NCI-H82 treated with DMSO at 0.1 percent for 48 hours (cell line): ENCODE measurements at regions not wholly inside any gene's neighbourhood (a gene's known extent, or its start where the extent isn't known, plus 50 kb on each side); places are given as distances from the start of the nearest gene placed in this dataset.

ENCODE experiments used
- DNase-seq: peaks from one replicate; lab custom pipeline; 2025; ENCODE audit not compliant: unreplicated experiment; lab: John Stamatoyannopoulos, UW

DNA sequence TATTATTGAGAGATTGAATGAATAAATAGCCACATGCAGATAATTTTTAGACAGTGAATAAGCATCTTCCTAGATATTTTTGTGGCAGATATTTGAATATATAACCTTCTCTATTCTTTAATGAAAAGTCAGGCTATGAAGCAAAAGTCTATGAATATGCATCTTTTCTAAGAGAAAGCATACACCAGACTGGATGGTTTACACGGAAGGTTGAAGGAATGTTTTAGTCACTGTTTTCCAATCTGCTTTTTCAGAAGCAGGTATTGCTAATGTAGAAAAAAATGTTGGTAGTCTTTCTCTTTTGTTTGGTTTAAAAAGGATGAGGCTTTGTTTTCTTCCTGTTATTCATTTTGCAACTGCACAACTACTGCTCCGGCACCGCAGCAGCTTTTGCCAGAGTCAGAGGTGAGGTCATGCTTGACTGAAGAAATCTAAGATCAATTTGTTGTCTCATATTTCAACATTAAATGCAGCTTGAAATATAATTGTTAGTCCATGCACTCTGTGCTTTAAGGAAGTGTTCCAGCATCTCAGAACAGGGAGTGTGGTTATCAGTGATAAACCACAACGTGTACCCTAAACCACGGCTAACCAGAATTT is 1540.8 kb upstream of the PIK3C3 start:
- no peak for DNase-seq

DNA sequence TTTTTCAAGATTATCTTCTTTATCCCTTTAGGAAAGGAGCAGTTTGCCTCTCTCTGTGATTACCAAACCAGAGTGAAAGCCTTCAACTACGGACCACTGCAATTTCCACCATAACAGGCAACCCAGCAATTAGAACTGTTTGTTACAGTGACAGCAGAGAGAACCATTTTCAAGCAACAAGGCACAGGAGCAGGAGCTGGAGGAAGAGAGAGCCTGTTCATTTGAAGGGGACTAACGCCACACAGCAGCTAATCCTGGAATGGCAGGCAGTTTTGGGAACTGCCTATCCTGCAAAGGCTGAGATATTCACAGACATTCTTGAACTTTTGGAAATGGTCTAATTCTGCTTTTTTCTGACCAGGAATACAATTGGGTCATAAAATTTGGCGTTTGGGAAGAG is 1541.9 kb upstream of the PIK3C3 start:
- DNase-seq: peak; percentile 4

DNA sequence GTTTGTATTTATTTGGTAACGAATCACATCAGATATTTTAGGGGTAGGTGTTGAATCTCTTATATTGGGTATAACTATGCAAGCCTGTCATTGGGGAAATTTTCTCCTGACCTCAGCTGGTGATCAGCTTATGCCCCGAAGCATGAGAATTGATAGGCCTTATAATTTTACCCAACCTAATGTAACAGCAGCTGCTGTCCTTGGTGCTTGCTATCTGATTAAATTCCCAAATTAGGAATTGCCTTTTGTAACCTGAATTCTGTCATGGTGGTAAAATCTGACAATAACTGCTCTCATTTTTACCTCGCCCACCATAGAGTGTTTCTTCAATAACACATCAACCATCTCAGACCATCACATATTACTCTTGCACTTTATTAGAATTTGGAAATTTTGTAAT is 1542.6 kb upstream of the PIK3C3 start:
- DNase-seq: no peak

DNA sequence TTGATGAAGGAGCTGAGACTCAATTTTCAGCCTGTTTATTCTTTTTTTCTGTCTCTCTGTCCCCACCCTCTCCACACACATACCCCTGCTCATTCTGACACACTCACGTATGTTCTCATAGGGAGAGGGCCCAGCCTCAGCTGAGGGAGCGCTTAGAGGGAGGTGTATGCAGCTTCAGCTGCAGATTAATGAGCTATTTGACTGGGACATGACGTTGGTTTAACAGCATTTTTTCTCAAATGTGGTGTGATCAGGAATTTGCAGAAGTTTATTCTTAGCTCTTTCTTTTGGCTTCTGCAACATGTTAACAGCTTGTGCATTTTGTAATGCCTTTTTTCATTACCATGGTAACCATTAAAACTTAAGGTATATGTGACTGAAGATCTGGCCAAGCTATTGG is 1547.1 kb upstream of the PIK3C3 start:
- no peak for DNase-seq

DNA sequence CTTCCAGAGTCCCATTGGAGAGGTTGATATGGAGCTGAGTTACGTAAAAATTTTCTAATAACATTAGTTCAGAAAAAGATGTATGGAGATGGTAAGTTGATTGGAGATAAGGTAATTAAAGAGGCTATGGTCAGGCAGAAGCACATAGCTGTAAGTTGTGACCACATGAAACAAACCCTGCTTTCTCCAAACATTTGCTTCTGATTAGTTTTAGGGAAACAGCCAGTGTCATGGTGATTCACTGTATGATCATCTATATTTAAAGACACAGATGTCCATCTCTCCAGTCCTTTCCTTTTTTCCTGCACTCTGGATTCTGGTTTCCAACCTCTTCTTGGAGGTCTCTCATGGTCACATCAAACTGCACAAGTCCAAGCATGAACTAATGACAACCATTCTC is 1550.8 kb upstream of the PIK3C3 start:
- DNase-seq: no peak

DNA sequence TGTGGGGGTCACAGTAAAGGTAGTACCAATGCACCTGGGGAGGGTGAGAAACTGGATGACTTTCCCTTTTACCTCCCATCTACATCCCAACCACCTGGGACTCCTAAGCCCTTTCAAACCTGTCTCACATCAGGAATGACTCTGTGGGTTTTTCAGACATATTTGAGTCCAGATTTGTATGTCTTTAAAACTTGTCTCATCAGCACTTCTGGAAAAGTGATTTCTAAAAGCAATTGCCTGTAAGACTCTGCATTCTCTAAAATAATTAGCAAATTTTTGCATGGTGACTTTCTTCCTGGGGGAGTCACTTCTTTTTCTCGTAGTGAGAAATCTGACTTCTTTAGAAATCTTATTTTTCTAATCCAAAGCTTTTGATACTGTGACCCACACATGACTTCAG is 1553.0 kb upstream of the PIK3C3 start:
- no peak for DNase-seq

DNA sequence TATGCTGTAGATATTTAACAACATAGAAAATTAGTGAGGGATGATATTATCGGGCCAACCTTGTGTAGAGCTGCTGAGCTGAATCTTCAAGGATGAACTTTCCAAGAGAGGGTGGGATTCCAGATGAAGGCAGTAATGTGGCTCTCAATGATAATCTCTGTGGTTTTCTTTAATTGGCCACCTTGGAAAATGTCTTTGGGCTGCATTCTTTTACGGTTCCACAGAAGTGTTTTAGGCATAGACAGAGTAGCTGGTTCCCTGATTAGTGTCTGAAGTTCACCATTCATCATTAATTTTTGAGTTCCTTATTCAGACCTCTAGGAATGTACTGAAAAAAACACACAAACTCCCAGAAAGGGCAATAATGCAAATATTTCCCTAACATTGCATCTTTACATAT is 1566.9 kb upstream of the PIK3C3 start:
- DNase-seq: no peak

DNA sequence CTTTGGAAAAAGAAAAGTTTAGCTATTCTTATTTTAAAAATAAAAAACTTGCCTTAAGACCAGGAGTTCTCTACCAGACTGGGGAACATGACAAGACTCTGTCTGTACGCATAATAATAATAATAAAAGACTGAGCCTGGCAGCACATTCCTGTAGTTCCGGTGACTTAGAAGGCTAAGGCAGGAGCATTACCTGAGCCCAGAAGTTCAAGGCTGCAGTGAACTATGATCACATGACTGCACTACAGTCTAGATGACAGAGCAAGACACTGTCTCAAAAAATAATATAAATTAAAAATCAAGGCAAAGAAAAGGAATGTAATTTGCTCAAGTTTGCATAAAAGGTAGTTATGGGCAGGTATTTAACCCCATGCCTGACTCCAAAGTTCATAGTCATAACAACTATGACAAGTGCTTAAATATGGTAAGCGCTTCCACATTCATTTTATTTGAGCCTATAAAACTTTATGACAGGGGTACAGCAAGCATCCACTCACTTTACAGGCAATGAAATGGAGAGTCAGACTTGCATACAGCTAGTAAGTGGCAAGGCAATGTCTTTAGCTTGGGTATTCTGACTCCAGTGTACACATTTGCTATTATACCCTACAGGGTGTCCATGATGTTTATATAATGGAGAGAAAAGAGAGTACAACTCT is 1567.8 kb upstream of the PIK3C3 start:
- no peak for DNase-seq

DNA sequence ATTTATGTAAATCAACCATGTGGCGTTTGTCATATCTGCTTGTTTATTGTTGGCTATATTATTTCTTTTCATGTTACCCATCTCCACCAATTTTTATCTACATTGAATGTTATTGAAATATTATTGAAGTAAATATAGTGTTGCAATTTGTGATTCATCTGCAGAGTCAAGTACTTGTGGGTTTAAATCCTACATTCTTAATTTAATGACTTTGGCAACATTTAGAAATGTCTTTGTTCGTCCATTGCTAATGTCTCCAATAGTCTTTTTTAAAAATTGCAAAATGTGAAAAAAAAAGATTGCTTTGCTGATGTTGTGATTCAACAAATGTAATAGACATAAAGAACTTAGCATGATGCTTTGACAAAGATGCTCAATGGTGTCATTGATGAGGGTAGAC is 1572.8 kb upstream of the PIK3C3 start:
- no peak for DNase-seq

DNA sequence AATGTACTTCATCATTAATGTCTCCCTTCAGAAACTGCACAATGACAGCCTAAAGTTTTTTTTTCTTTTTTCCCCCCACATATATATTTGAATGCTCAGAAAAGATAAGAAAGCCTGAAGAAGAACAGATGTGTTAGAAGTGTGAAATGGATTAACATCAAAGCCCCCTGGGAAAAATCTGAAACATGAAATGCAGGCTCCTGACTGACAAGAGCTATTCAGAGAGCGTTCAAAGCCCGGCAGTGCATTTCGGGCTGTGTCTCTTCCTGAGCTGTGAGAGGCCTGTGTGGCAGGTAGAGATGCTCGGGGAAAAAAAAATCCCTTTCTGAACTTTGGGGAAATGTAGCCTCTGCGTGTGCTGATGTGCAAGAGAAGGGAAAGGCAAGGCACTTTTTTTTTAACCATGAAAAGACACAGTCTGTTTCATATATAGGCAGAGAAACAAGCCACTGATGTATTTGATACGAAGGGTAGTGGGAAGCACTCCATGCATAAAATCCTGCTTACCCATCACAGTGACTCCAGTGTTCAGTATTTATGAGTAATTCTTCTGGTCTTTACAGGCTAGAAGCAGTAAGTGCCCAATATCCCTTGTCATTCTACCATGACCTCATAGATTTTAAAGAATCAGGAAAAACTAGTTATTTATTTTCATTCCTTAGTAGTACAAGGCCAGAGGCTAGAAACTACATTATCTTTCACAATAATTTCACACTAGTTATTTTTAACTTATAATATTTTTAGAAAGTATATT is 1574.2 kb upstream of the PIK3C3 start:
- DNase-seq: no peak

DNA sequence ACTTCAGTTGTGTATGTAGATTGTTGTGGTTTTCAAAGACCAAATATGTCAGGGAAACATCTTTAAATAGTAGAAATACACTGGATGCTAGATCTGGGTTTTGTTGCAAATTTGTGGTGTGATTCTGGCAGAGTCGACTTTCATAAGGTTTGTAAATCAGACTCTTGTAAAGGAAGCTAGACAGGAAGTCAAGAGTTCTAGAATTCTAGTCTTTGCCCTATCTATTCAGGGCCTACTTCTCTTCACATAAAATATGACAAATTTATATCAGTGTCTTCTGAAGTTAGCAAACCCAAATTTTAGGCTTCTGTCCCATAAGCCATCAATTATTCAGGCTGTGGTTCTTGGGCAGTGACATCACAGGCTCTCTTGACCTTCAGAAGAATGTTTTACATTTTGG is 1579.2 kb upstream of the PIK3C3 start:
- no peak for DNase-seq

DNA sequence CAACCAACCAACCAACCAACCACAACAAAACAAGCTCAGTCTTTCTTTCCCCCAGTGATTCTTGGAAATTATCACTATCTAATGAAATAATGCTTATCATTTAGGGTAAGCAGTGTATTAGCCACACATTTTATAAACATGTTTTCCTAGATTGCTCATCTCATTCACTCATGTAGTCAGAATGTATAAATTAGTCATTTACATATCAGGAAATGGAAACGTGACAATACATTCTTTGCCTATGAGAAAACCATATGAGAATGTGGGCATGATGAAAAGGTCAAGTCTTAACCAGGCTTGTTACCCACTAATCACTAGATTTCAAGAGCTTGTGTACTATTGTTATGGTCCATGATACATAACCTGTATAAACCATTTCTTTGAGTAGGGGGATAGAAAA is 1583.4 kb upstream of the PIK3C3 start:
- no peak for DNase-seq

DNA sequence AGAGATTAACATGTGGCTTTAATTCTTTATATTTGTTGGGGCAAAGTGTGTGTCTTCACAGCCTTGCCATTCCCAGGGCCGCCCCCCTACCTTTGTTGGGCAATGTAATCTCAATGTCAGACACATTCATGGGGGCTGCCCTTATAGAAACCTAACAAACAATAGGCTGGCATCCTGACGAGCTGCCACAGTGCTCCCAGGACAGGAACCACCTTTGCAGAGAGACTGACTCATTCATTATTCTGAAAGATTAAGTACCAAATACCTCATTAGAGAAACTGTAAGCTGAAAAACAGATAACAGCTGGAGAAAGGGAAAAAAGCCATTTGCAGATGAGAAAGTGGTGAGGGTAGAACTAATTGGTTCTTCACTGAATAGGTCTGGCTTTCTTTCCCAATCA is 1587.5 kb upstream of the PIK3C3 start:
- DNase-seq: no peak

DNA sequence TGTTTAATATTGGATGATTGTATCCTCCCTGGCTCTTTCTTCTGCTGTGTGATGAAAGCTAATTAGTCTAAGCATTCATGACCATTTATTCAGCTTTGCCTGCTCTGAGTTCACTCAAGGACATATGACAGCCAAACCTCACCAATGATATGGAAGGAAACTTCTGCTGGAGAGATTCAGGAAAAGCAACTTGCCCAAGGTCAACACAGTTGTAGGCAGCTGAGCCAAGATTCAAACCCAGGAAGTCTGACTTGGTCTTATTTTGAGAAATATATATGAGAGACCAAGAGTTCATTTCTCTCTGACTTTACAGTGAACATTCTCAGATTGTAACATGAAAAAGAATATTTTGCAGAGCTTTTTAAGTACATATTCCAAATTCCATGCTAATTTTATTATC is 1588.5 kb upstream of the PIK3C3 start:
- no peak for DNase-seq

DNA sequence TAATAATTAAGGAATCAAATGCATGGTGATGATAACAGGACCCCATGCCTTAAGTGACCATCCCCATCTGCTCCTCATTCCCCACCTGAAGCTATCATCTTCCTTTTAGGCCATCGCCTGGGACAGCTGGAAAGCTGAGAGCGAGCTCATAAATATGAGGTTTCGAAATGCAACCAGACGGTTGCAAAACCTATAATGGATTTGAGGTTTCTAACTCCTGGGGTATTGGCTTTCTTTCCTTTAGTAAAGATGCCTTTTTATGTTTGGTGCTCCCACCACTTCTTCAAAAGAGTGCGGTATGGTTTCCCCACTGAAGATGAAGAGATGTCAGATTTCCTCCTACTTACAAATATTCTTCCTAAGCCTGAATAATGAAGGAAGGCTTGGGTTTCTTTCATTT is 1589.5 kb upstream of the PIK3C3 start:
- no peak for DNase-seq

DNA sequence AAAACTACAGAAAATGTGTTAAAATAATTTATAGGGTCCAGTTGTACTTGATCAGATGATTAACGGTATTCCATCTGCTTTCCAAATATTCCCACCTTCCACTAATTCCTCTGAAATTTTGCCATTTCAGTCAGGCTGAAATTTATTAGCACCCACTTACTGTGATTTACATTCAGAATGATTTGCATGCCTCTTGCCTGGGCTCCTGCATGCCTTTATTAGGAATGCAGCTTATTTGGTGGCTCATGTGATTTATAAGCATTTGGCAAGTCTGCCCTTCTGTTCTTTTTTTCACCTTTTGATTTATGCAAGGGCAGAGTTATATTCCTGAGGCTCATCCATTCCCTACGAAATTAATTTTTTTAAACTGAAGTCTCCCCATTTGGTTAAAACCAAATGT is 1594.5 kb upstream of the PIK3C3 start:
- DNase-seq: no peak

DNA sequence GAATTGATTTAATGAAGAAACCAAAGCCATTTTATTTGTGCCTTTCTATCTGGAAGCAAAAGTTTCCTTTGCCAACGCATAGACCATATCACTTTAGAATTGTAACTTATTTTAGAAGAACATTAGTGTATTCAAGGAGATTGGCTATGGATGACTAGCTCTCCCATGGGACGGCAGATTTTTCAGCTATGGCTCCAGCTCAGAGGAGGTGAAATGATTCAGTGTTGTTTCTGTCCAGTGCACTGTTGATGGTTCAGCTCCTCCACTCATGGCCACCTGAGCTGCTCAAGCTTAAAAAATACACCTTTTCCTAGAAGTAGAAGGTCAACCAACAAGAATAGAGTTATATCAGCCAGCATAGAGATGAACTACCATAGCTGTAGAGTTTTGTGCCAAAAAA is 1597.5 kb upstream of the PIK3C3 start:
- DNase-seq: no peak

DNA sequence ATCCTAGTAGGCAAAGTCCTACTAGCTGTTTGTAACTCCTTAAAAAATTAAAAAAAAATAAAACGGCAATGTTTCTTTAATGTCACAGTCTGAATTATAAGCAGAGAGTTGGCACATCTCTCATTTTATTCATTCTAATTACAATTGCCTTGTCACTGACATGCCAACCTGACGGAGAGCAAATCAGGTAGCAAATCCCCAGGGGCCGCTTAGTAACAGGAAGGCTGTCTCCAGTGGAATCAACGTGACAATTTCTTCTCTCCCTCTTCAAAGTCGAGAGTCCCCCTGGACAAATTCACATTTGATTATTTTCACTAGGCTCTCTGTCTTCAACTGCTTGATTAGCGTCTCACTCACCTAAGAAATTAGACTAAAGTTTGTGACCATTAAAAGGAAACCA is 1598.9 kb upstream of the PIK3C3 start:
- DNase-seq: no peak

DNA sequence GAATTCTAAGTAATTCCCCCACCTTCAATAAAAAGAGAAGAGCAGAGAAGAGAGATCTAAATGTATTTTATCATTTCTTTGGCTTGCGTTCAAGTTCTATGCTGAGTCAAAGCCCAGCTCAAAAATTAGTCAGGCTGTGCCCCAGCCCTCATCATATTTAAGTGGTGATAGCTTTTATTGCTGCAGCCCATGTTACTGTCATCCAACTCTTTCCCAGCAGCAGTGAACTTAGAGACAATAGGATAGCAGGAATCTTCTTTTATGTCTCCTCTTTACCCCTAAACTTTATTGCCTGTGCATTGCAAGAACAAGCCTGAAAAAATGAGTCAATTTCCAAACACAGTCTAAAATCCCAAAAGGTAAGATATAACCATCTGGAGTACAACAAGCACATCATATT is 1599.3 kb upstream of the PIK3C3 start:
- DNase-seq: no peak

DNA sequence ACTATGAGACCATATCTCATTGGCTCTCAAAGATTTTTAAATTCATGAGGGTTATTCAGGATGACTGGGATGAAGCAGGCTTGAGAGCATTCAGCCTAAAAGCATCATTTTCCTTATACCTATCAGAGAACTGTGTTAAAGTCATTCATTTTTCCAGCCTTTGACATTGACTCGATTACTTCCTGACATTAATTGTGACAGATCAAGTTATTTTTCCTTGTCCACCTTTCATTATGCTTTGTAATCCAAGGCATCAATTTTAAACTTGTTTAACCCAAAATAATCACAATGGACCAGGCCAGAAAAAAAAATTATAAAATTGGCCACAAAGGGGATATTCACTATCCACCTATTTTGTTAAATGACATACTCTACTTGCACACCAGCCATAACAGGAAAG is 1606.8 kb upstream of the PIK3C3 start:
- no peak for DNase-seq

DNA sequence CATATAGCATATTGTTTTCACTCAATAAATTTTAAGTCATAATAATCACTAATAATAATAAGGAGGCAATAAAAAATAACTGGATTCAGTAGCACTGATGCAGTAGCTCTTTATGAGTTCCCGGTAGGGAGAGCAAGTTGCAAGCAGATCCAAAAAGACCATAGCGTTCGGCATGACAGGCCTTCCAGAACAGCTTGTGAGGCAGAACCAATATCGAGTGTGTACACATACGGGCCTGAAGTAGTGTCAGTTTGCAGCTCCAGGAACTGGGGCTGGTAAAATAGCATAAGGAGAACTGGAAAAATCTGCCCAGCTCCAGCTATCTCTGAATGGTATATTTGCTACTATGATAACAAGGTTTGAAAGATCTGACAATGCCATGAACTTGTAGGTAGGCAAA is 1607.8 kb upstream of the PIK3C3 start:
- no peak for DNase-seq

DNA sequence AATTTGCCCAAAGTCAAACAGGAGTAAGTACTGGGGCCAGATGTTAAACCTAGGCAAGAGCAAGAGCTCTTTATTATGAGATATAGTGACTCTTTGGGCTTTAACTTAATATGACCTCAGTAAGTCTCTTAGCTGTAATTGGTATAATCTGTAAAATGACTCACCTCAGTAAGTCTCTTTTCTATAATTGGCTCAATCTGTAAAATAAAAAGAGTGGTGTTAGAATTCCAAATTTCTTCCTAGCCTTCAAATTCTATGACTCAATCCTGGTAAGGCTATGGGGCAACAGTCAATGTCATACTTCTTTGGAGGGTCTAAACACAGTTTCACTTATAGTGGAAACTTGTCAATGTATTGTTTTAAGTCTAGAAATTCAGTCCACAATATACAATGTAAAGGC is 1608.9 kb upstream of the PIK3C3 start:
- peak; percentile 83 for DNase-seq

DNA sequence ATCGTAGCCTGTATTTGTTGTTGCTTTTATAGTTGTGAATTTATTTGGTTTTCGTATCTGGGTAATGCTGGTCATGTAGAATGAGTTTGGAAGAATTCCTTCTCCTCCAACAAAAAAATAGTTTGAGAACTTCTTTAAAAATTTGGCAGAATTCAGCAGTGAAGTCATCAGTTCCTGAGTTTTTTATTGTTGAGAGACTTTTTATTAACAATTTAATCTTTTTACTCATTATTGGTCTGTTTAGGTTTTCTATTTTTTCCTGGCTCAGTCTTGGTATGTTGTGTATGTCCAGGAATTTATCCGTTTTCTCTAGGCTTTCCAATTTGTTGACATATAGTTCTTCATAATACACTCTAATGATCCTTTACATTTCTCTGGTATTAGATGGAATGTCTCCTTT is 1613.3 kb upstream of the PIK3C3 start:
- no peak for DNase-seq
